ENCODE measurements at regions not wholly inside any gene's neighbourhood (a gene's known extent, or its start where the extent isn't known, plus 50 kb on each side); places are given as distances from the start of the nearest gene placed in this dataset.

- intact Hi-C loops (cut with micrococcal nuclease) = loop anchor here (1.0 to 2.0 kb wide), 7 partner anchors 8 to 203 kb away; no protein-coding TSS in a partner anchor
These were observed 223.8 kb upstream of the SATB1 start for GRCh38 chr3:18648868-18649462.

DNA sequence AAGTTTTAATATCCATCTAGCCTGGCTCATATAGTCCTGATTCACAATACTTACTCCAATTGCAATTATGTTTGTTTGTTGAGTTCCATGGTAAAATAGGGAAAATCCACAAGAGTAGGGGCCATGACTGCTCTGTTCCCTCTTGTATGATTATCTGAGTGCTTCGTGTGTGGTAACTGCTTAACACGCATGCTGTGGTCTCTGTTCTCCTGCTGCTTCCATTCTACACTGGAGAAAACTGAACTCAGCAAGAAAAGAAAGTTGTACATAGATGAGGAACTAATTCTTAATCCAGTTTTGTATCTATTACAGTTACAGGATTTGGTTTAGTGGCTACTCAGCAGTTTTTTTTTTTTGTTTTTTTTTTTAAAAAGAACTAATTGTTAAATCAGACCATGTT is 223.0 kb upstream of the SATB1 start:
- intact Hi-C loops (cut with micrococcal nuclease) = loop anchor here (2.0 kb wide), 1 partner anchor 89 kb away; no protein-coding TSS in a partner anchor

DNA sequence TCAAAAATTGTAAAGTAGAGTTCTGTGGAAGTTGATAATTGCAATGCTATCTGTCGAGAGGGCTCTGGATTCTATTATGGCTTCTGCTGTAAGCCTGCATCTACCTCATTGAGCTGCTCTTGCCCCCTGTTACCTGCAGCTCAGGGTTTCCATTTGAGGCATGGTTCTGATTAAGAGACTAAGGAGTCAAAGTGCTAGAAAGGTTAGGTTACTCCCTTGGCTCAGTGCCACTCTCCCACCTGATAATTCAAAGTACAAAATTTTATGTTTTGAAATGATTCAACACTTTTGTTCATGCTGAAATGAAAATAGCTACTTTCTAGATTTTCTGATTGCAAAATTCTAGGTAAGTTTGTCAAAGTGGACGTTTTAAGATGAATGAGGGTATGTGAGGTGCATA is 220.5 kb upstream of the SATB1 start:
- intact Hi-C loops (cut with micrococcal nuclease) = no loop called here

DNA sequence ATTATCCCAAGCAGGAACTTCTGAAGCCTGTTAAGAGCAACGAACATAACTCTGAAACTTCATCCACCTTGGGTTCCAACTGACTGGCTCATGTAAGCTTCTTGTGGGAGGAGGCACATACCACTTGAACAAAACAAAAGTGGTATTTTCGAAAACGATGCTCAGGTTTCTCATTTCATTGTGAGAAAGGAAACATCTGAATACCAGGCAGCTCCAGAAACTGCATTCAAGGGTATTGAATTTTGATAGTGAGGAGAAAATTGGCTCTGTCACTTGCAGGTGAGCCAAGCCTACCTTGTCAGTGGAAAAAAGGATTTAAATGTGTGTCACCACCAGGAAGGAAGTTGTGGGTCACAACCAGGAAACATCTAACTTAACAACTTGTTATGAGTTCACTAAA is 218.1 kb upstream of the SATB1 start:
- intact Hi-C loops (cut with micrococcal nuclease) = no loop called here

GRCh38 chr3:18641916-18642315 is 216.8 kb upstream of the SATB1 start:
- intact Hi-C loops (cut with micrococcal nuclease) = no loop called here

DNA sequence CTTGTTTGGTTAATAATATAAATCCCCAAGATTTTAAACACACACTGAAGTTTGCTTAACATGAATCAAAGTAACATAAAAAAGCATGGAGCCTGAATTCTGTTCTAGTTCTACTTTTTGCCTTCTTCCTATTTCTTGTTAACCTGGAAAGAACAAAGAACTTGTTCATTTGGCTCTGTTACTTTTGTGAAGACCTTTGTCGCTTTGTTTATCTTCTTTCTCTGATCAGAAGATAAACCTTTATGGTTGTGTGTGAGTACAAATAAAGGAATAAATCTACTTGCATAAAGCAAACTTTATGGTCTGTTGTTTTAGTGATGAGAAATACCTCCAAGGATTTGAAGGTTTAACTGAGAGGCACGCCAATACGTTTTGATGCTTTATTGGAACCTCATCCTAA is 210.1 kb upstream of the SATB1 start:
- intact Hi-C loops (cut with micrococcal nuclease) = no loop called here

DNA sequence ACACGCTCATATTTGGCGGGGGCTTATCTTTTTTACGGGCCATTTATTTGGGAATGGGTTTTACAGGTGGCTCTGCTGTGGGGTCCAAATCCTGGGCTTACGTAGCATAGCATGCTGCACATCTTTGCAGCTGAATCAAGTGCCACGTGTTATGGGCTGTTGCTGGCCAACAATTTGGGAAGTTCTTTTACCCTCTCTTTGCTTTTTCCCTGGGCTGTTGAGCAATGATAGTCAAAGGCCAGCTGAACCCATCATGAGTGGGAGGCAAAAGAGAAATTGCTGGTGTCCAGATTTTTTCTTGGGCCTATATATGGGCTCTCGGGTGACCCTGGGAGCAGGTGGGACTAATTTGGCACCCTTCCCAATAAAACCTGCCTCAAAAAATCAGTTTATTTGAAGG is 209.3 kb upstream of the SATB1 start:
- intact Hi-C loops (cut with micrococcal nuclease) = no loop called here

DNA sequence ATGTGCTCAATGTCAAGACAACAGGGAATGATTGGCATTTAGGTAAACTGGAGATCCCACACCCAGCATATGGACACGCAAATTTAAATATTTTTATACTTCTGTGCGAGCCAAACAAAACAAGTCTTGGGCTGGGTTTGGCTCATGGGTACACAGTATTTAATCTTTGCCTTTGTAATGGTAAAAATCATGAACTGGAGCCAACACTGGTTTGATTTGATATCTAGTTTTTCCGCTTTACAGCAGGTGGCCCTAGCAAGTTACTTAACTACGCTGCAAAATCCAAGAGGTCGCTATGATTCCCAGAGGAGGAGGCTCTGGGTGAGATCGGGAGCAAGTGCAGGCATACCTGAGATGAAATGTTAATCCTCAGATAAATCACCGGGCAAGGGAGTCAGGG is 207.9 kb upstream of the SATB1 start:
- intact Hi-C loops (cut with micrococcal nuclease) = no loop called here

GRCh38 chr3:18630295-18630694 is 205.2 kb upstream of the SATB1 start:
- intact Hi-C loops (cut with micrococcal nuclease) = no loop called here

DNA sequence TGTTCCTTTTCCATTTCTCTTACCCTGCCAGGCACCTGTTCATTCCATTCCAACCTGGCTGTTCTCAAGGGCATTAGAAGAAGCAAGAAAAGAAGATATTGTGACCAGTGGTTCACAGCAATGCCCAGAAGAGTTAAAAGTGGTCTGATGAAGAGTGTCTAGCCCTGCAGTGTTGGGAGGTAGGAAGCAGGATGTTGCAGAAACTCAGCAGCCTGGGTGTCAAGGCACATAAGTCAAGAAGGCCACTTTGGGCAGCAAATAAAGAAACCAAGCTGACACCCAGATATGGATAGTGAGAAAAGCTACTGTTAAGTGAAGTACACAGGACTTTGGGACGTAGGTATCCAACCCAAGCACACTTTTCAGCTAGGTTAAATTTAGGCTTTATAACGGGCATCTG is 199.9 kb upstream of the SATB1 start:
- intact Hi-C loops (cut with micrococcal nuclease) = no loop called here

DNA sequence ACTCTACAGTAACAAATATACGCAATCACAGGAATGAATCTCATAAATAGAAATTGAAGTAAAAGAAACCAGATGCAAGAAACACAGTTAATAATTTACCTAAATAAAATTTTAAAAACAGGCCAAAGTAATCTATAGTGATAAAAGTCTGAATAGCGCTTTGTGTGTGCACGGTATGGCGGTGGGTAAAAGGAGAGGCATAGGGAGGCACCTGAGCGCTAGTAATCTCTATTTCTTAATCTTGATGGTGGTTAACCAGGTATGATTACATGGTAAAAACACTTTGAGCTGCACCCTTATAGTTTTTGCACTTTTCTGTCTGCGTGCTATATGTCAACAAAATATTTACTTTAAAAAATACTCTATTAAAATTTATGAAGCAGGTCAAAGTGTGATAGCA is 198.1 kb upstream of the SATB1 start:
- intact Hi-C loops (cut with micrococcal nuclease) = no loop called here

GRCh38 chr3:18618723-18619122 is 193.6 kb upstream of the SATB1 start:
- intact Hi-C loops (cut with micrococcal nuclease) = no loop called here

DNA sequence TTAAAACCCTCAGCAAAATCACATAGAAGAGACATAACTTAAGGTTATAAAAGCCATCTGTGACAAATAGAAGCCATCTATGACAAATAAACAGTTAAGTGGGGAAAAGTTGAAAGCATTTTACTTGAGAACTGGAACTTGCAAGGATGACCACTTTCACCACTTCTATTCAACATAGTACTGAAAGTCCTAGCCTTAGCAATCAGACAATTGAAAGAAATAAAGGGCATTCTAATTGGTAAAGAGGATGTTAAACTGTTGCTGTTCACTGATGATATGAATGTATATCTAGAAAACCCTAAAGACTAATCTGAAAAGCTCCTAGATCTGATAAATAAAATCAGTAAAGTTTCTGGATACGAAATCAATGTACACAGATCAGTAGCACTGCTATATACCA is 186.9 kb upstream of the SATB1 start:
- intact Hi-C loops (cut with micrococcal nuclease) = no loop called here

DNA sequence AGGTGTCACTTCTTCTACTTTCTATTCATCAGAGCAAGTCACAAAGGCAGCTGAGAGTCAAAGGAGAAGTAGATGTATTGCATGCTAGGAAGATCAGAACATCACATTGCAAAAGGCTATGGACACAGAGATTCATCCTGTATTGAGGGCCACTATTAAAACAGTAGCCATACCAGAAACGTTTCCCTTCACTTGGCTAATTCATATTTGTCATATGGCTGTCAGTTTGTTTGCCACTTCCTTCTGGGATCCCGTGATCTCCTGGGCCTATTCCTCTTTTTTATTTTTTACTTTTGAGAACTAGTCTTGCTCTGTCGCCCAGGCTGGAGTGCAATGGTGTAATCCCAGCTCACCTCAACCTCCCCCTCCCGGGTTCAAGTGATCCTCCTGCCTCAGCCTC is 184.0 kb upstream of the SATB1 start:
- intact Hi-C loops (cut with micrococcal nuclease) = no loop called here

DNA sequence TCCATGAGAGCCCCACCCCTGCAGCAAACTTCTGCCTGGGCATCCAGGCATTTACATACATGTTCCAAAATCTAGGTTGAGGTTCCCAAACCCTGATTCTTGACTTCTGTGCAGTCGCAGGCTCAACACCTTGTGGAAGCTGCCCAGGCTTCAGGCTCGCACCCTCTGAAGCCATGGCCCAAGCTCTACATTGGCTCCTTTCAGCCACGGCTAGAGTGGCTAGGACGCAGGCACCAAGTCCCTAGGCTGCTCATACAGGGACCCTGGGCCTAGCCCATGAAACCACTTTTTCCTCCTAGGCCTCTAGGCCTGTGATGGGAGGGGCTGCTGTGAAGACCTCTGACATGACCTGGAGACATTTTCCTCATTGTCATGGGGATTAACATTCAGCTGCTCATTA is 172.8 kb upstream of the SATB1 start:
- intact Hi-C loops (cut with micrococcal nuclease) = no loop called here

DNA sequence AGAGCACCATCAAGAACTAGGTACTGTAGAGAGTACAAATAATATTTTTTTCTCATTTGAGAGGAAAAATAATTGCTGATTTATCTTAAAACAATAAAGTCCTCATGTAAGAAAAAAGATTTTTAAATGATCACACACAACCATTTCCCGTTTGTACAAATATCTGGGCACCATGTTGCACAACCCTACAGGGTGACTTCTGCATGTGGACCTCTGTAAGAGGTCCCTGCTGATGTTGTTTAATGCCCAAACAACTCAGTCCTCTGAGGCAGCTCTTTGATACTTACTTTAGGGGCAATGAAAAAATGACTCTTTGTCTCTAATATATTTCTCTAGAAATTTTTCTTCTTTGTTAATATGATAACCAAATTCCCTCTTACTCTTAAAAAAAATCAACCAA is 168.1 kb upstream of the SATB1 start:
- intact Hi-C loops (cut with micrococcal nuclease) = no loop called here

GRCh38 chr3:18591120-18591519 is 166.0 kb upstream of the SATB1 start:
- intact Hi-C loops (cut with micrococcal nuclease) = no loop called here

DNA sequence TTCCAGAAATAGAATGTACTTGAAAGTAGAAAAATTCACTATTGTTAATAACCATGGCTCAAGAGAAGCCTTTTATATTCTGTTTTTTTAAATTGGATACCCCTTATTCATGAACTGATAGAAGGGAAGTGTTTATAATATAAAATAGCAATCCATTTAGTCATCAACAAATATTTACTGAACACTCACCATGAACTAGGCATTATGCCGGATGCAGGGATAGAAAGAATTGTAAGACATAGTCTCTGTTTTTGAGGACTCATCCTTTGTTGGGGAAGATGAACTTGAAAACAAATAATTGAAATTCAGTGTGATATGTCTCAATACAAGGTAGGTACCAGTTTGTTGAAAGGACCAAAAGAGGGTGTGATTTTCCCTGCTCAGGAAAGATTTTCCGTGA is 160.9 kb upstream of the SATB1 start:
- intact Hi-C loops (cut with micrococcal nuclease) = no loop called here

DNA sequence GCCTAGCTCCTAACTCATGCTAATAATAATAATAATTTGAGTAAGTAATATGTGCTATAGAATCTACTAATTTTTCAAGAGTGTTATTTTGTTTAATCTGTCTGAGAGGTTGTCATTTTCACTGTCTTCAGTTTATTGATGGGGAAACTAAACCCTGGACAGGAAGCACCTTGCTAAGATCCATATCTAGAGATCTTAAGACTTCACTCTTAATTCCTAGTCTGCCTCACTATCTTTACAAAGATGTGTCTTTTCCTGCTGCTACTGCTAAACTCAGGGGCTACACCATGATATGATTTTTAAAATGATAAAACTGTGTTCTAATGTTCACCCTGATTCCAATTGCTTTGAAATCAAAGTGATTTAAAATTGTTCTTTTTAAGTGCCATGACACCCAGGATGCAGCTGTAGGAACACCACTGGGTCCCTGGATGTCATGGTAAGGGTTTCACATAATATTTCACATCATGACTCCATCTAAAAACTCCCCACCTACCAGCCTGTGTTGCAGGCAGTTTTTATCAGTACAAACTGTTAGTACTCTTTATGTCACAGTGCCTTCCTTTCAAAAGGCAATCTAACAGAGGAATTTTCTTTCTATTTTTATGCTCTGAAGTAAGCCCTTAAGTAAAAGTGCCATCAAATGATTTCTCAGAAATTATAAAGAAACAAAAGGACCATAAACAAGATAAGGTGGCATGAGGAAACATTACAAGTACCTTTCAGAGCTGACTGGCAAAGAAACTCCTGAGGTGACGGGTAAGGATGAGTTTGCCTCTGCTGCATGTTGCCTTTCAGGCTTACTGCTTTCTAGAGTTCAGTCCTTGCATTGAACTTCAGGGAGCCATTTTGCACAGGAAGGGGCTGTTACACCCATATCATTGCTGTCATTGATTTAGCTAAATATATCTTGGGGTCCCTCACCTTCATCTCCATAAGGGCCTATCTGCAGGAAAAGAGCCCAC is 160.1 kb upstream of the SATB1 start:
- intact Hi-C loops (cut with micrococcal nuclease) = no loop called here

GRCh38 chr3:18580268-18580667 is 155.1 kb upstream of the SATB1 start:
- intact Hi-C loops (cut with micrococcal nuclease) = no loop called here

DNA sequence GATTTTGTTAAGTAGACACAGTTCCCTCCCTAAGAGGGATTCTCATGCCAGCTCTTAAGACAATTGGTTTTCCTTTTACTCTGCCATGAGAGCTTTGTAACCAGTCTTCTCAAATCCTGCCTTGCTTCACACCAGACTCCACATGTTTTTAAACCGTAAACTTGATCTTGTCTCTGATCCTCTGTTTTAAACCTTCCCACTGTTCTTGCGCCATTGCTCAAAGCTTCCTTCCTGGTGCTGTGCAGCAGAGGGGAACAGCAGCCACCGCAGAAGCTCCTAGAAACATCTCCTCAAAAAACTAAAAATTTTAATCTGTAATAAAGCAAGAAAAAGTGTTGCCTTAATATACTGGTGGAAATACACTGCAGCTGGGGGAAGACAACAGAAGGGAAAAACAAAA is 154.5 kb upstream of the SATB1 start:
- intact Hi-C loops (cut with micrococcal nuclease) = no loop called here

DNA sequence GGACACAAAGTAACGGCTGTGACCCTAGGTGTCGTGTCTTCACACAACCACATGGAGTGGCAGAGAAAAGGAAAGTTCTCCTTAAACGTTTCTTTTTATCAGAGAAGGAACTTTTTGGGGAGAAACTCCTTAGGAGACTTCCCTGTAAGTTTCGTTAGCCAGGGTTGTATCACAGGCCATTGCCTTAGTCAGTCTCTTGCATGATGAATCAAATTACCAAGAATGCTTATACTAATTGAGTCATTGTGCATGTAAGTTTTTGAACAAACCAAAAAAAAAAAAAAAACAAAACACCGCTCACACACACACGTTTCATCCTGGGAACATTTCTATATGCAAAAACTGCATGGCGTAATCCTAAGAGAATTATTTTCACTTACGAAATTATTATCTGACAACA is 150.4 kb upstream of the SATB1 start:
- intact Hi-C loops (cut with micrococcal nuclease) = no loop called here

DNA sequence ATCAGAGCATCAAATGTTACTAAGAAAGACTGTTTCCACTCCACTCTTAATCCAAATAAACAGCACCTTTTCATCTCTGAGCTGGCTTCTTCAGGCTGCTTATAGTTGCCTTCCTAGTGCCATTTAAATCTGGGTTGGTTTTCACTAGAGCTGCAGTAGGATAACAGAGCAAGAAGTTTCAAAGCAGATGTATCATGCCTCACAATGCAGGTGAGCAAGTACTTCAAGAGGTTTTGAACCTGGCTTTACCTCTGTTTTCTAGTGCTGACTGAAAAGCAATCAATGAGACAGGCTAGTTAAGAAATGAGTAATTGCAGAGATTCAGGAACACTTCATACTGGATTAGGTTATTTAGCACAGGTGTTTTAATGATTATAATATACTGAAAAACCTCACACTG is 147.7 kb upstream of the SATB1 start:
- intact Hi-C loops (cut with micrococcal nuclease) = no loop called here
